Endothelial cell of umbilical vein (primary cell): ENCODE measurements at regions not wholly inside any gene's neighbourhood (a gene's known extent, or its start where the extent isn't known, plus 50 kb on each side); places are given as distances from the start of the nearest gene placed in this dataset.

Experiments used
- CTCF ChIP-seq, 2 donors: IDR thresholded peaks; 1 replicate in 1 of 2; 2 replicates in 1 of 2; pipeline ENCODE4 v1.5.1; 2011; ENCODE audit warnings: low read length in 2 of 2, mild to moderate bottlenecking in 2 of 2, moderate library complexity in 2 of 2, control low read depth in 1 of 2, inconsistent platforms in 1 of 2, low read depth in 1 of 2; ENCODE audit not compliant: insufficient read depth in 1 of 2; ENCODE audit errors: extremely low read depth in 1 of 2
- EZH2 ChIP-seq: IDR thresholded peaks from 2 replicates; pipeline ENCODE4 v1.6.1; 2012; ENCODE audit warnings: borderline replicate concordance, low read depth, mild to moderate bottlenecking, moderate library complexity, low read length, inconsistent platforms; ENCODE audit not compliant: severe bottlenecking
- FOS ChIP-seq: IDR thresholded peaks from 2 replicates; pipeline ENCODE4 v1.6.1; 2011; ENCODE audit warnings: mild to moderate bottlenecking, low read length, moderate library complexity, borderline replicate concordance; ENCODE audit not compliant: insufficient read depth
- MAX ChIP-seq: IDR thresholded peaks from 2 replicates; pipeline ENCODE4 v1.6.1; 2011; ENCODE audit not compliant: insufficient read depth, insufficient read length
- POLR2A ChIP-seq: IDR thresholded peaks from 2 replicates; pipeline ENCODE4 v1.6.1; 2012; ENCODE audit warnings: low read depth, mild to moderate bottlenecking, control low read depth, low read length
- POLR2AphosphoS5 ChIP-seq: IDR thresholded peaks from 2 replicates; pipeline ENCODE4 v1.6.1; 2012; ENCODE audit warnings: low read depth, mild to moderate bottlenecking, control low read depth, low read length, moderate library complexity; ENCODE audit not compliant: insufficient read depth

GRCh38 chr6:140459209-140459608, 1084.8 kb upstream of the CITED2 start:
- TF ChIP-seq EZH2 (no peak), CTCF (IDR thresholded peaks at IDR 0.05; ENCODE audit: extremely low read depth in 1 of 2, insufficient read depth in 1 of 2, low read depth in 1 of 2, low read length in 2 of 2) (no peak), POLR2A (no peak), POLR2AphosphoS5 (no peak), MAX (no peak), FOS (no peak)
